Thyroid gland (tissue), 4 donors: ENCODE measurements at regions not wholly inside any gene's neighbourhood (a gene's known extent, or its start where the extent isn't known, plus 50 kb on each side); places are given as distances from the start of the nearest gene placed in this dataset.

Experiments
- CTCF ChIP-seq, 6 experiments: fragments of 200-600 bp in 3 of 6; fragments of 450-650 bp in 3 of 6; sonication (generic) in 3 of 6; IDR thresholded peaks; one replicate each; pipeline ENCODE4 v1.5.1; 2016 to 2019; ENCODE audit warnings: antibody characterized with exemption in 6 of 6, mild to moderate bottlenecking in 2 of 6, inconsistent platforms in 1 of 6, moderate library complexity in 1 of 6
- POLR2A ChIP-seq, 2 donors: fragments of 450-650 bp; IDR thresholded peaks; one replicate each; pipeline ENCODE4 v1.6.1; 2017; ENCODE audit warnings: antibody characterized with exemption in 2 of 2, mild to moderate bottlenecking in 2 of 2, moderate library complexity in 1 of 2

- TF ChIP-seq CTCF (IDR thresholded peaks at IDR 0.05) (no peak), POLR2A (IDR thresholded peaks at IDR 0.05) (no peak)
These were observed 370.9 kb upstream of the LYPLAL1 start for GRCh38 chr1:218802799-218803198.
